PC-3 (cell line): ENCODE measurements at regions not wholly inside any gene's neighbourhood (a gene's known extent, or its start where the extent isn't known, plus 50 kb on each side); places are given as distances from the start of the nearest gene placed in this dataset.

Source experiments
- CTCF ChIP-seq: fragments of 300-600 bp; sonication (generic); conservative IDR thresholded peaks from 2 replicates; pipeline ENCODE4 v1.5.1; 2017; ENCODE audit warnings: antibody characterized with exemption, low read depth, mild to moderate bottlenecking, low read length
- EZH2 ChIP-seq: fragments of 300-600 bp; sonication (generic); IDR thresholded peaks from one replicate; pipeline ENCODE4 v1.6.1; 2017; ENCODE audit warnings: antibody characterized with exemption, mild to moderate bottlenecking, low read length; ENCODE audit not compliant: unreplicated experiment

DNA sequence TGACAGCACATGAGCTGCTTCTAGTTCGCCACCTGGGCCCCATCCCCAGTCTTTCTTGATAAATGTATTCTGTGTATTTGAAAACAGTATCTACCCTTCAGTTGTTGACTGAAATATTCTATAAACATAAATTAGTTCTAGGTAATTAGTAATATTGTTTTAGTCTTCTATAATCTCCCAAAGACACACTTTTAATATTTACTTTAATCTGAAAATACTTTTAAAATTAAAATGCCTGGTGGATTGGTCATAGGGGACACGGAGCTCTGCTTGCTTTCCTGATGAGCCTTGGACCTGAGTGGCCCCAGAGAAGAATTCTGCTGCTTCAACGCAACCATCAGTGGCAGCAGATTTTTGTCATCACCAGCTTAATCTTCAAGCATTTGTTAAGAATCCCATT is 234.5 kb downstream of the THBS2 start:
- TF ChIP-seq CTCF (no peak), EZH2 (no peak)
